Astrocyte (in vitro differentiated cells and primary cell): ENCODE measurements at regions not wholly inside any gene's neighbourhood (a gene's known extent, or its start where the extent isn't known, plus 50 kb on each side); places are given as distances from the start of the nearest gene placed in this dataset.
"Not testable (repeated sequence)": the region's sequence is repeated elsewhere in the genome, so short reads cannot be mapped to it uniquely, and the experiment has no call there.

Source experiments
- EZH2 ChIP-seq: IDR thresholded peaks from 2 replicates; pipeline ENCODE4 v1.6.1; 2012; ENCODE audit warnings: mild to moderate bottlenecking, low read length, inconsistent platforms; ENCODE audit not compliant: insufficient read depth
- TF ChIP-seq, protein P1 (sequence below): IDR thresholded peaks from 2 replicates; pipeline ENCODE4 v1.5.1; 2011; ENCODE audit warnings: low read depth, mild to moderate bottlenecking, inconsistent platforms, low read length, moderate library complexity; ENCODE audit not compliant: insufficient read depth

DNA sequence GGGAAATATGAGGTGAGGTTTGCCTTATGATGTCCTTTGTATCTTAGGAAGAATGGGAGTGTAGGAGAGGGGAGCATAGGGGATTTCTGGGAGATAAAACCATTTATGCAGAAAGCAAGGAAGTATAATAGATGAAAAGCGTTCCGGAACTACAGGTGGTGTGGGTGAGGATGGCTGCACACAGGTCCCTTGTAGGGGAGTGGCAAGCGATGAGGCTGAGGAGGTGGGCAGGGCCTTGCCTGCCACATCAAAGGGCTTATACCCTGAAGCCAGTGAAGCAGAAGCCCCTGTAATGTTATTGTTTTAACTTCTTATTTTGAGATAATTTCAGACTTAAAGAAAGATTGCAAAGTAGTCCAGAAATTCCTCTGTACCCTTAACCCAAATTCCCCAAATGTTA lies 107.3 kb upstream of the IKBKE start:
- TF ChIP-seq, protein P1, sequence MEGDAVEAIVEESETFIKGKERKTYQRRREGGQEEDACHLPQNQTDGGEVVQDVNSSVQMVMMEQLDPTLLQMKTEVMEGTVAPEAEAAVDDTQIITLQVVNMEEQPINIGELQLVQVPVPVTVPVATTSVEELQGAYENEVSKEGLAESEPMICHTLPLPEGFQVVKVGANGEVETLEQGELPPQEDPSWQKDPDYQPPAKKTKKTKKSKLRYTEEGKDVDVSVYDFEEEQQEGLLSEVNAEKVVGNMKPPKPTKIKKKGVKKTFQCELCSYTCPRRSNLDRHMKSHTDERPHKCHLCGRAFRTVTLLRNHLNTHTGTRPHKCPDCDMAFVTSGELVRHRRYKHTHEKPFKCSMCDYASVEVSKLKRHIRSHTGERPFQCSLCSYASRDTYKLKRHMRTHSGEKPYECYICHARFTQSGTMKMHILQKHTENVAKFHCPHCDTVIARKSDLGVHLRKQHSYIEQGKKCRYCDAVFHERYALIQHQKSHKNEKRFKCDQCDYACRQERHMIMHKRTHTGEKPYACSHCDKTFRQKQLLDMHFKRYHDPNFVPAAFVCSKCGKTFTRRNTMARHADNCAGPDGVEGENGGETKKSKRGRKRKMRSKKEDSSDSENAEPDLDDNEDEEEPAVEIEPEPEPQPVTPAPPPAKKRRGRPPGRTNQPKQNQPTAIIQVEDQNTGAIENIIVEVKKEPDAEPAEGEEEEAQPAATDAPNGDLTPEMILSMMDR, result not testable (repeated sequence)
- not testable (repeated sequence) for TF ChIP-seq EZH2
